GM21367 (cell line): ENCODE measurements at regions not wholly inside any gene's neighbourhood (a gene's known extent, or its start where the extent isn't known, plus 50 kb on each side); places are given as distances from the start of the nearest gene placed in this dataset.
"Not testable (repeated sequence)": the region's sequence is repeated elsewhere in the genome, so short reads cannot be mapped to it uniquely, and the experiment has no call there.

Experiments
- ATAC-seq: cut with Tn5 transposase; IDR thresholded peaks from one replicate; pipeline ENCODE4 v1.9.1; 2021; ENCODE audit not compliant: unreplicated experiment

DNA sequence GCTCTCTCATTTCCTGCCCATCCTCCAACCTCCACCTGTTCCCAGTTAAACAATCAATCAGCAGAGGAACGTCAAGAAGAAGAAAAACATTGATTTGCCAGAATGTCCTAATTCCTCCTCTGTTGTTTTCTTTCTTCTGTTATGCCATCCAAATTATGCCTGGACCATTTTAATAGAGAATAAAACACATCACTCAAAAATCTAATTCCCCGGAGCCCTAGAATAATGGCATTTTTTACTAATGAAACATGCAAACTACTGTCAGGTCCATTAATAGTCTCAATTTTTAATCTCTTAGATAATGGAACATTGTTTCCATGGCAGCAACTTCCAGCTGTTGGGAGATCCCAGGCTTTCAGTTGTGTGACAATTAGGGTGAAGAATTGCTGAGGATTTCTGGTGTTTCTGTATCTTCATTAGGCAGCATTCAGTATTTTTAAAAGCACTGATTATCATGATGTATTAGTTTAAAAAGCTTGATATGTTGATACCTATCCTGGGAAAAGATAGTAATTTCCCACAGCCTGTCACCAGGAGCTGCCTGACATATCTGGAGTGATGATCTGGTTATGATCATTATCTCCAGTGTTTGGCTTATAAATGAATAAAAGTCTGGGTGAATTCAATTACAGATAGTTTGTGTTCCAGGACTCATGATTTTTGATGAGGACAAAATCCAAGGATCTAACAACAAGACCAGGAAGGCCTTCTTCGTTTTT is 209.8 kb downstream of the TPBG start:
- ATAC-seq: no peak

DNA sequence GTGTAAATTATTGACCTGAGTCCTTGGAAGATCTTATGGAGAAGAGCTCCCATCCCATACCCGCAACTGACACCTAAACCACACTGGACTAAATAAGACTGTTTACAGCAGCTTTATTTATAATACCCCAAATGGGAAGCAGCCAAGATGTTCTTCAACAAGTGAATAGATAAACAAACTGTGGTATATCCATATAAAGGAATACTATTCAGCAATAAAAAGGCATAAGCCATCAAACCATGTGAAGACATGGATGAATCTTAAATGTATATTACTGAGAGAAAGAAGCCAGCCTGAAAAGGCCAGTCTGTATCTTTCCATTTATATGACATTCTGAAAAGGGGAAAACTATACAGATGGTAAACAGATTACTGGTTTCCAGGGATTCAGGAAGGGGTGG is 212.7 kb downstream of the TPBG start:
- no peak for ATAC-seq

DNA sequence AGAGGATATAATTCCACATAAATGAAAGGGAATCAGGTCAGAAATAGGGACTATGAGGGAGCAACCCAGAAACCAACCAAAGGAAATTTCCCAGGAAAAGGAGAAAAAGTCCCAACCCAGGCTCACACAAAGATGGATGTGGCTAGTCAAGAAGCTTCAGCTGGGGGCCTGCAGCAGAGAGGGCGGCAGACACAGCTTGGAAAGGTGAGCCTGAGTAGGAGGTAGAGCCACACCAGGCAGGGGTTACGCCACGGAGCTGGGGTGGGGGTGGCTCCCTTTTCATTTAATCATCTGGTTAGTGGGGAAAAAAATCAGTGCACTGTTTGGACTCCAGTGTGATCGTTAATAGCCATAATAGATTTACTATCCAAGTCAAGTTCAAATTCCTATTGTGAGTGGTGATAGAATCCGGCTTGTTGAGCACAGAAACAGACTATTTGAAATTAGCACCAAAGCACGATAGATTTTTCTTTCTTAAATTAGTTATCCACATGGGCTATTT is 220.6 kb downstream of the TPBG start:
- no peak for ATAC-seq

DNA sequence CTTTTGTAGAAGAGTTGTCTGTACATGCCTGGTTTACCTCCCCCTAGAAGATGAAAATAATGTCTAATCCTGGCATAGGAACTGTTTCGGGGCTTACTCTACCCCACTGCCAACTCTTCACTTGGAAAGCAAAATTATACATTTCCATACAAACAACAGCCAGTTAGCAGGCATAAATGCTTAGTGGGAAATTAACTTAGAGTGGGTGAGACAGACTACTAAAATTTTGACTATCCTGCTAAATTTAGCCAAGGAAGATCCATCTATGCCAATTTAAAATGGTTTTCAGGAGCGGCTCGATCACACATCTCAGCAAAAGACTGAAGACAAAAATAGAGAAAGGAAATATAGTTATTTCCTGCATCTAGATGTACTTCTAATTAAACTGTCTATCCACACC is 221.2 kb downstream of the TPBG start:
- no peak for ATAC-seq

DNA sequence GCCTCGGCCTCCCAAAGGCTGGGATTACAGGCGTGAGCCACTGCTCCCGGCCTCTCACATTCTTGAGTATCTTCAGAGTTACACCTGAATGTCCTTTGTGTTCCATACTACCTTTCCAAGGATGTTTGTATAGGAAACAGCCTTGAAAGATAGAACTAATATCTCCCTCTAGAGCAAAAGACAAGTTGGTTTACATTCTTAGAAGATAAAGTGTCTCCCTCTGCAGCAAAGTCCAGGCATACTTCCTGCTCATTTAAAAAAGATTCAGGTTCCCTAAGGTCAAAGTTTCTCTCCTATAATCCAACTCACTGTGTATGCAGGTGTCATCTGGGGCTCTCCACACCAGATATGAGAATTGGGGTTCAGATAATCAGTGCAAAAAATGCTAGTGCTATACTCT is 224.4 kb downstream of the TPBG start:
- ATAC-seq: no peak

DNA sequence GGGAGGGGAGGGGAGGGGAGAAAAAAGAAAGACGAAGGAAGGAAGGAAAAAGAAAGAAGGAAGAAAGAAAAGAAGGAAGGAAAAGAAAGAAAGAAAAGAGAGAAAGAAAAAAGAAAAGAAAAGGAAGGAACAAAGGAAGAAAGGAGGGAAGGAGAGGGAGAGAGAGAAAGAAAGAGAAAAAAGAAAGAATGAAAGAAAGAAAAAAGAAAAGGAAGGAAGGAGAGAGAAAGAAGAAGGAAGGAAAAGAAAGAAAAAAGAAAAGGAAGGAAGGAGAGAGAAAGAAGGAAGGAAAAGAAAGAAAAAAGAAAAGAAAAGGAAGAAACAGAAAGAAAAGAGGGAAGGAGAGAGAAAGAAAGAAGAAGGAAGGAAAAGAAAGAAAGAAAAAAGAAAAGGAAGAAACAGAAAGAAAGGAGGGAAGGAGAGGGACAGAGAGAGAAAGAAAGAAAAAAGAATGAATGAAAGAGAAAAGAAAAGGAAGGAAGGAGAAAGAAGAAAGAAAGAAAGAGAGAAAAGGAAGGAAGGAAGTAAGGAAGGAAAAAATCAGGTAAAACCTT is 225.3 kb downstream of the TPBG start:
- no peak for ATAC-seq

- no peak for ATAC-seq
Measured at GRCh38 chr6:82589509-82590206, 226.0 kb downstream of the TPBG start.

- ATAC-seq: no peak
Measured at GRCh38 chr6:82597201-82597600, 233.6 kb downstream of the TPBG start.

DNA sequence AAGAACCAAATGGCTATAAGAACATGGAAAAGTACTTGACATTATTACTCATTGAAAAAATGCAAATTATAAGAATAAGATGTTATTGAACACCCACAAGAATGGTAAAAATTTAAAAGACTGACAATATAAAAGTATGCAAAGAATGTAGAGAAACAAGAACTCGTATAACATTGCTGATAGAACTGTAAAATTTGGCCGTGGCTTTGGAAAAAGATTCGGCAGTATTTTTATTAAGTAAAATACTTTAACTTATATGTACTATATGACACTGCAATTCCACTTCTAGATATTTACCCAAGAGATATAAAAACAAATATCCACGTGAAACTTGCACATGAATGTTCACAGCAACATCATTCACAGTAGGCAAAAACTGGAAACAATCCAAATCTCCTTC is 239.2 kb downstream of the TPBG start:
- no peak for ATAC-seq

DNA sequence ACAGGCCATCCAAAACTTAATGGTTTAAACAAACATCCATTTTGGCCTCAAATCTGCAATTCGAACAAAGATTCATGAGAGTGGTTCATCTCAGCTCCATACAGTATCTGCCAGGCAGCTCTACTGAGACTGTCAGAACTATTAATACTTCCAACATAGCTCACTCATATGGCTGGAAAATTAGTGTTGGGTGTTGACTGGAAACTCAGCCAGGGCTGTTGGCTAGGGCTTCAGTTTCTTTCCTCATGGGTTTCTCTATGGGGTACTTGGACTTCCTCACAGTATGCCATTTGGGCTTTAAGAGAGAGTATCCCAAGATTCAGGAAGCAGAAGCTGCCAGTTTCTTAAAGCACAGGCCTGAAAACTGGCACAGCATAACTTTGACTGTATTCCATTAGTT is 240.3 kb downstream of the TPBG start:
- ATAC-seq: no peak

- no peak for ATAC-seq
Measured at GRCh38 chr6:82607998-82608725, 244.5 kb downstream of the TPBG start.

- ATAC-seq: no peak
Measured at GRCh38 chr6:82608781-82609180, 245.2 kb downstream of the TPBG start.

DNA sequence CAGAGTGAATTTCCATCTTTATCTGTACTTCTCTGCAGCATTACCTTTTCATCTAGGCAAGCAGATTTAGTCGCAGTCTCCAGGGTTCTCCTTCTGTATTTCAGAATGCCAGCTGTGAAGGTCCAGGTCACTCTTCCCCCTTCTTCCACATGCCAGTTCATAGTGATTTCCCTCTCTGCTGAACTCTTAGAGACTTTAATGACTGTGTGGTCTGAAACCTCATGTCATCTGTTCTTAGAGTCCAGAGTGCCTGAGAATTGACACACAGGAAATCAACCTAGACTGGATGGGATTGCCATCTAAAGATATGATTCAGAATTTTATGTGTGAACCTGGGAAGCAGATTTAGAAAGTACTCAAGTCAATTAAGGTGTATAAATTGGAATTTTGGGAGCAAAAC is 248.1 kb downstream of the TPBG start:
- no peak for ATAC-seq

DNA sequence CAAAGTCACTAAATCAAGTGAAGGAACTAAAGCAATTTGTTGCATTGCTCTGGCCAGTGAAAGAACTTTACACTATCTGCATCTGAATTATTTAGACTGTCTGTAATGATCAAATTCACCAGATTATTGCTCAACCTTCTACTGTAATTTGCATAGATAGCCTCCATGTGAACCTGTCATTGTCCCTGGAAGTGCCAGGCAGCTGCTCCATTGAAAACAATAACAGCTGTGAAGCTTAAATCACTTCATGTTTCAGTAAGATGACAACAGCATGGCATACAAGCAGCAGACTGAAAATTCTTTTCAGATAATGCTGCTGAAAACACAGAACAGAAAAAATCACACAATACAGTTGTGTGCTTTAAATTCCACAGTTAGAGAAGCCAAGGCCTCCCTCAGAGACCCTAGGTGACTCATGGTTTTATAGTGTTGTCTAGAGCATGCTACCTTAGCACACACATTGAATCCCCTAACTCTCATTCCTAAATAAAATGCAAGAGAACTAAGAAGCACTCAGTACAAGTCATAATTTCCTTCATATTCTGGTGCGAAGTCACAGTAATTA is 248.9 kb downstream of the TPBG start:
- ATAC-seq: no peak

- no peak for ATAC-seq
Measured at GRCh38 chr6:82614518-82614917, 250.9 kb downstream of the TPBG start.

DNA sequence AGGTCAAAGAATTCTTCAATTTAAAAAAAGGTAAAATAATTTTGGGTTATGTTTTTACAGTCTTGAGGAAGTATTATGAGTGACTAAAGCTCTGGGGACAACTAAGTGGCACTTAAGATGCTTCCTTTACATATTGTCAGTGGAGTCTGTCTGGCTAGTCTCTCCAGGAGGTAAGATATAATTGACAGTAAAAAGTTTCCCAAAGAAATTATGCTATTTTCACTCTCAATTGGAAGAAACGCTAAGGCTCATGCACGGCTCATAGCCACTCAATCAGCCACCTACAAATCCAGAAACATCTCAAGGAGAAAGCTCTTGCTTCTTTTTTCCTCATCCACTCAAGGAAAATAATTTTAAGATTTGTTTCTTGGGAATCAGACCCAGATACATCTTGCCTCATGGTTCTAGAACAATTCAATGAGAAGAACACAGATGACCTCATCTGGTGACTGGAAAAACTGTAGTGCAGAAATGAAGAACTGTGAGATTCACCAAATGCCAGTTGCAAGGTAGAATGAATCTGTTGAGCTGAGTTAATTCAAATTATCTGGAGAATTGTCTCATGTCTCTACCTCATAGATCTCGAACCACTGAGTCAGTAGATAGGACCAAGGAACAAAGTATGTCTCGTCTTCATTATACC is 252.9 kb downstream of the TPBG start:
- ATAC-seq: no peak

DNA sequence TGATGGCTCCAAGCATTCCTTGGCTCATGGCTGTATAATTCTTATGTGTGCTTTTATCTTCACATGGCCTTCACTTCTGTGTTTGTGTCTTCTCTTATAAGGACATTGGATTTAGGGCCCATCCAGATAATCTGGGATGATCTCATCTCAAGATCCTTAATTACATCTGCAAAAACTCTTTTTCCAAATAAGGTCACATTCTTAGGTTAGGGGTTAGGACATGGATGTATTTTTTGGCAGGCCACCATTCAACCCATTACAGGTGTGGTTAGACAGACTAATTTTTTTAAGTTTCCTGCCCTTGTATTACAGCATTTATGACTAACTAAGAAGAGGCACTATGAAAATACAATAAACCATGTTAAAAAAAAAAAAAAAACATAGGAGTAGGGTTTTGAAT is 254.0 kb downstream of the TPBG start:
- ATAC-seq: no peak

- no peak for ATAC-seq
Measured at GRCh38 chr6:82619573-82619972, 256.0 kb downstream of the TPBG start.

GRCh38 chr6:82622461-82622860 is 258.8 kb downstream of the TPBG start:
- no peak for ATAC-seq

DNA sequence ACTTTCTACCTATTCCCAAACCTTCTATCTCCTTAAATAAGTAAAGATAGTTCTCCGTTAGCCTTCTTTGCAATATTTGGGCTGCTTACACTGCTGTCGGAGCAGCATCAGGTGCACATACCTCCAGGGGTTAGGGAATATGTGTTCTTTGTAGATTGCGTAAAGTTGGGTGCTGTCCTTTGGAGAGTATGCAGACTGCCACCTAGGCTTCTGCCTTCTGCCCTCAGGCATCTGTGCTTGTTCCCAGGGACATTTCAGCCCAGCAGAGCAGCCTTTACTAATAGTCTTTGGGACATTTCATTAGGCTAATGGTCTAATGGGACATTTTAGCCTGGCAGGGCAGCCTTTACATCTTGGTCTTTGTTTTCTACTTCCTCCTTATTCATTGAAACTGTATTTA is 260.6 kb downstream of the TPBG start:
- no peak for ATAC-seq

GRCh38 chr6:82626946-82627345 is 263.3 kb downstream of the TPBG start:
- ATAC-seq: not testable (repeated sequence)
